ENCODE measurements at regions not wholly inside any gene's neighbourhood (a gene's known extent, or its start where the extent isn't known, plus 50 kb on each side); places are given as distances from the start of the nearest gene placed in this dataset.
A peak's percentile ranks its signal among the peaks of the same experiment; 100 is the strongest.

DNA sequence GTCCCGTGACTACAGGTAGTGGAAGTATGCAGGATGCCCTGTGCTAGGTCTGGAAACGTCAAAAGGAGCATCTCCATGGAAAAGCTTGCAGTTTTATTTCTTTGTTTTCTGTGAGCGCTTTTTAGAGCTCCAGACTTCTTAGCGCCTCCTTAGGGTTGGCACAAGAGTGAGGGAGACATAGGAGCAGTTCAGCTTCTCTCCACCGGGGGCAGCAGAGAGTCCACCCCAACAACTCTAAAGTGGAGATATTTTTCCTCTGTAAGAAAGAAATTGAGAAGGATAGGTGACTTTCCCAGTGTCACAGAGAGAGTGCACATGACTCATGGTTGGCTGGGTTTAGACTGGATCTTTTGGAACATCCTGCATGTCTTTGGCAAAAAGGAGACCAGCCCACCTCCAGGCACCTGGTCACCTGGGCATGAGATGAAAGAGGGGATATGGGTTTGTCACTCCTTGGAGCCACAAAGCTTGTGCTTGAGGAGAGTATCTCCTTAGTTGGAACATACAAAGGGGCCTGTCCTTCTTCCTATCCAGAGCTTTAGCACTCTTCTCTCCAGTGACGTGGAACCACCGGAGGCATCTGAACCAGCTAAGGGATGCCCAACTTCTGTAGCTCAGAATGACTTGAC is 637.7 kb downstream of the SEMA5A start:
- no peak overlapping the region for H3K4me3 Mint-ChIP-seq
- TF ChIP-seq TEAD1 (CRISPR knock-in tag; IDR thresholded peaks at IDR 0.05) (no peak), ZNF532 (CRISPR knock-in tag; IDR thresholded peaks at IDR 0.05; ENCODE audit: borderline replicate concordance) (no peak), ETV6 (CRISPR knock-in tag; IDR thresholded peaks at IDR 0.05) (no peak), SOX15 (CRISPR knock-in tag; IDR thresholded peaks at IDR 0.05) (no peak), NFATC4 (CRISPR knock-in tag; IDR thresholded peaks at IDR 0.05) (no peak), CDX4 (CRISPR knock-in tag; IDR thresholded peaks at IDR 0.05; ENCODE audit: borderline replicate concordance) (no peak), GRHL2 (CRISPR knock-in tag; IDR thresholded peaks at IDR 0.05; ENCODE audit: insufficient replicate concordance, severe bottlenecking) (no peak), CTCF (IDR thresholded peaks at IDR 0.05) (peak; percentile 92)
- TF ChIP-seq, protein P1, sequence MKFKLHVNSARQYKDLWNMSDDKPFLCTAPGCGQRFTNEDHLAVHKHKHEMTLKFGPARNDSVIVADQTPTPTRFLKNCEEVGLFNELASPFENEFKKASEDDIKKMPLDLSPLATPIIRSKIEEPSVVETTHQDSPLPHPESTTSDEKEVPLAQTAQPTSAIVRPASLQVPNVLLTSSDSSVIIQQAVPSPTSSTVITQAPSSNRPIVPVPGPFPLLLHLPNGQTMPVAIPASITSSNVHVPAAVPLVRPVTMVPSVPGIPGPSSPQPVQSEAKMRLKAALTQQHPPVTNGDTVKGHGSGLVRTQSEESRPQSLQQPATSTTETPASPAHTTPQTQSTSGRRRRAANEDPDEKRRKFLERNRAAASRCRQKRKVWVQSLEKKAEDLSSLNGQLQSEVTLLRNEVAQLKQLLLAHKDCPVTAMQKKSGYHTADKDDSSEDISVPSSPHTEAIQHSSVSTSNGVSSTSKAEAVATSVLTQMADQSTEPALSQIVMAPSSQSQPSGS (CRISPR knock-in tag; IDR thresholded peaks at IDR 0.05; ENCODE audit: borderline replicate concordance, low read depth) = no peak
- DNase-seq (ENCODE audit: low spot score) (peak; percentile 78), ATAC-seq (peak; percentile 99)
- ChIA-PET CTCF (interaction anchor here (0.5 to 1.5 kb wide), 67 partner anchors 8 to 1323 kb away, joined by 3 to 21 read pairs (median 4); no protein-coding TSS in a partner anchor), POLR2A (no interaction called here)
- no peak overlapping the region for H3K27ac Mint-ChIP-seq
- peaks cover 7% of the 10 kb centered on the region for H3K9me3 Mint-ChIP-seq
- no peaks in the 10 kb centered on the region for H3K27me3 Mint-ChIP-seq (ENCODE audit: low read depth)
- H3K4me1 Mint-ChIP-seq = peaks cover 4% of the 10 kb centered on the region; the same call in 1 of the 2 replicates
- H3K36me3 Mint-ChIP-seq = no peaks in the 10 kb centered on the region

- ChIA-PET CTCF (no interaction called here), POLR2A (no interaction called here)
- H3K27me3 Mint-ChIP-seq (ENCODE audit: low read depth) = no peaks in the 10 kb centered on the region
- peaks cover 5% of the 10 kb centered on the region; the same call in 1 of the 2 replicates for H3K9me3 Mint-ChIP-seq
- no peaks in the 10 kb centered on the region for H3K36me3 Mint-ChIP-seq
- no peak overlapping the region for H3K4me3 Mint-ChIP-seq
- H3K4me1 Mint-ChIP-seq = peaks cover 4% of the 10 kb centered on the region; the same call in 1 of the 2 replicates
- ATAC-seq (no peak), DNase-seq (ENCODE audit: low spot score) (no peak)
- no peak overlapping the region for H3K27ac Mint-ChIP-seq
- no peak for TF ChIP-seq ZNF532 (CRISPR knock-in tag; IDR thresholded peaks at IDR 0.05; ENCODE audit: borderline replicate concordance)
- TF ChIP-seq USF1 (CRISPR knock-in tag; IDR thresholded peaks at IDR 0.05) = no peak
- no peak for TF ChIP-seq ETV6 (CRISPR knock-in tag; IDR thresholded peaks at IDR 0.05)
- TF ChIP-seq, protein P2, sequence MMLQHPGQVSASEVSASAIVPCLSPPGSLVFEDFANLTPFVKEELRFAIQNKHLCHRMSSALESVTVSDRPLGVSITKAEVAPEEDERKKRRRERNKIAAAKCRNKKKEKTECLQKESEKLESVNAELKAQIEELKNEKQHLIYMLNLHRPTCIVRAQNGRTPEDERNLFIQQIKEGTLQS (CRISPR knock-in tag; conservative IDR thresholded peaks at IDR 0.05) = no peak
- TF ChIP-seq, protein P3, sequence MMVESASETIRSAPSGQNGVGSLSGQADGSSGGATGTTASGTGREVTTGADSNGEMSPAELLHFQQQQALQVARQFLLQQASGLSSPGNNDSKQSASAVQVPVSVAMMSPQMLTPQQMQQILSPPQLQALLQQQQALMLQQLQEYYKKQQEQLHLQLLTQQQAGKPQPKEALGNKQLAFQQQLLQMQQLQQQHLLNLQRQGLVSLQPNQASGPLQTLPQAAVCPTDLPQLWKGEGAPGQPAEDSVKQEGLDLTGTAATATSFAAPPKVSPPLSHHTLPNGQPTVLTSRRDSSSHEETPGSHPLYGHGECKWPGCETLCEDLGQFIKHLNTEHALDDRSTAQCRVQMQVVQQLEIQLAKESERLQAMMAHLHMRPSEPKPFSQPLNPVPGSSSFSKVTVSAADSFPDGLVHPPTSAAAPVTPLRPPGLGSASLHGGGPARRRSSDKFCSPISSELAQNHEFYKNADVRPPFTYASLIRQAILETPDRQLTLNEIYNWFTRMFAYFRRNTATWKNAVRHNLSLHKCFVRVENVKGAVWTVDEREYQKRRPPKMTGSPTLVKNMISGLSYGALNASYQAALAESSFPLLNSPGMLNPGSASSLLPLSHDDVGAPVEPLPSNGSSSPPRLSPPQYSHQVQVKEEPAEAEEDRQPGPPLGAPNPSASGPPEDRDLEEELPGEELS (CRISPR knock-in tag; IDR thresholded peaks at IDR 0.05) = no peak
- no peak for TF ChIP-seq SMAD4 (CRISPR knock-in tag; IDR thresholded peaks at IDR 0.05)
- TF ChIP-seq PRRX2 (CRISPR knock-in tag; IDR thresholded peaks at IDR 0.05) = no peak
- TF ChIP-seq IRF2 (CRISPR knock-in tag; IDR thresholded peaks at IDR 0.05; ENCODE audit: borderline replicate concordance, low read depth) = no peak
- no peak for TF ChIP-seq KAT7 (CRISPR knock-in tag; IDR thresholded peaks at IDR 0.05; ENCODE audit: borderline replicate concordance)
Measured at GRCh38 chr5:8912106-8912505, 633.8 kb downstream of the SEMA5A start.
